ENCODE measurements at regions not wholly inside any gene's neighbourhood (a gene's known extent, or its start where the extent isn't known, plus 50 kb on each side); places are given as distances from the start of the nearest gene placed in this dataset.
"Not testable (repeated sequence)": the region's sequence is repeated elsewhere in the genome, so short reads cannot be mapped to it uniquely, and the experiment has no call there.

DNA sequence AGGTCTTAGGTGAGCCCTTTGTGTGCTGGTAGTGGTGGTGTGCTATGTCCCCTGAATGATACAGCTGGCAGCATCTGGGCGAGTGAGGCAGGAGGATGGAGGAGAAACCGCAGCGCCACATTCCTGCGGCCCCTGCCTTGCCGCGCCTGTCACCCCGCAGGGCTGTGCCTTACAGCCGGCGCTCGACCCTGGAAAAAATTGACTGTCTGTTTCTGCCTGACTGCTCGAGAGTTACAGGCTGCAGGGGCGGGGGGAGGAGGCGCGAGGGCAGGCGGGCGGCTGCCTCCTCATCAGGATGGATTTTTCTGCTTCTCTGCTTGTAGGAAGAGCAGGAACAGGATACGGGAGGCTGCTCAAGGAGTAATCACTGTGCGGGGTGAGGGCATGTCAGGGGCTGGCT lies 443.4 kb downstream of the MIAT start:
- H3K27me3 Mint-ChIP-seq = peaks cover 13 to 53% (median 40%) of the 10 kb centered on the region in 5 donors
- ATAC-seq (no peak), DNase-seq (no peak)
- H3K4me3 Mint-ChIP-seq = no peak overlapping the region
- POLR2A ChIA-PET = no interaction called here
- H3K9me3 Mint-ChIP-seq = peaks cover 0 to 2% (median 0%) of the 10 kb centered on the region in 9 donors
- H3K36me3 Mint-ChIP-seq = no peaks in the 10 kb centered on the region
- H3K4me1 Mint-ChIP-seq = peaks cover 0 to 12% (median 0%) of the 10 kb centered on the region in 4 donors
- no peak overlapping the region for H3K27ac Mint-ChIP-seq

DNA sequence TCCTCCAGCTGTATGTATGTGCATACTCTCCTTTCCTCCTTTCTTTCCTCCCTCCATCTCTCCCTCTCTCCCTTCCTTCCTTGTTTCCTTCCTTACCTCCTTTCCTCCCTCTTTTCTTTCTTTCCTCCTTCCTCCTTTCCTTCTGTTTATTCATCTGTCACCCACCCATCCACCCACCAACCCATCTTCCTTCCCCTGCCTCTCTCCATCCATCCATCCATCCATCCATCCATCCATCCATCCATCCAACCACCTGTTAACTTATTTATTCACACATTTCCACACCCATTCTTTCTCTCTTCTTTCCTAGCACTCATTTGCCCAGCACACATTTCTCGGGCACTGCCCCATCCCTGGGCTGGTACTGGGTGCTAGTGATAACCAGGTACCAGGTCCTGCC lies 443.9 kb downstream of the MIAT start:
- H3K4me3 Mint-ChIP-seq = no peak overlapping the region
- H3K36me3 Mint-ChIP-seq = no peaks in the 10 kb centered on the region
- ATAC-seq (no peak), DNase-seq (no peak)
- peaks cover 11 to 53% (median 40%) of the 10 kb centered on the region in 5 donors for H3K27me3 Mint-ChIP-seq
- H3K4me1 Mint-ChIP-seq = peaks cover 0 to 12% (median 0%) of the 10 kb centered on the region in 4 donors
- no peak overlapping the region for H3K27ac Mint-ChIP-seq
- POLR2A ChIA-PET = no interaction called here
- H3K9me3 Mint-ChIP-seq = peaks cover 0 to 2% (median 0%) of the 10 kb centered on the region in 9 donors

DNA sequence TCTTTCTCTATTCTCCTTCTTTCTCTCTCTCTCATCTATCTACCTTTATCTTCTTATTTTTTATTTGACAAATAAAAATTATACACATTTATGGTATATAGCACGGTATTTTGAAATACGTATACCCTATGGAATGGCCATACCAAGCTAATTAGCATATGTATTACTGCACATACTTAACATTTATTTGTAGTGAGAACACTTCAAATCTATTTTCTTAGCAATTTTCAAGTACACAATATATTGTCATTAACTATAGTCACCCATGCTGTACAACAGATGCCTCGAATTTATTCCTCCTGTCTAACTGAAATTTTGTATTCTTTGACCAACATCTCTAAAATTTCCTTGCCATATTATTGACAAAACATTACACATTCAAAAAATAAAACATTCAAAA lies 447.1 kb downstream of the MIAT start:
- Mint-ChIP-seq H3K4me3 (no peak overlapping the region), H3K4me1 (peaks cover 0 to 12% (median 0%) of the 10 kb centered on the region in 4 donors), H3K27ac (no peak overlapping the region), H3K27me3 (peaks cover 8 to 45% (median 37%) of the 10 kb centered on the region in 5 donors), H3K9me3 (peaks cover 0 to 7% (median 0%) of the 10 kb centered on the region in 9 donors), H3K36me3 (no peaks in the 10 kb centered on the region)
- ATAC-seq (no peak), DNase-seq (no peak)
- POLR2A ChIA-PET = no interaction called here

DNA sequence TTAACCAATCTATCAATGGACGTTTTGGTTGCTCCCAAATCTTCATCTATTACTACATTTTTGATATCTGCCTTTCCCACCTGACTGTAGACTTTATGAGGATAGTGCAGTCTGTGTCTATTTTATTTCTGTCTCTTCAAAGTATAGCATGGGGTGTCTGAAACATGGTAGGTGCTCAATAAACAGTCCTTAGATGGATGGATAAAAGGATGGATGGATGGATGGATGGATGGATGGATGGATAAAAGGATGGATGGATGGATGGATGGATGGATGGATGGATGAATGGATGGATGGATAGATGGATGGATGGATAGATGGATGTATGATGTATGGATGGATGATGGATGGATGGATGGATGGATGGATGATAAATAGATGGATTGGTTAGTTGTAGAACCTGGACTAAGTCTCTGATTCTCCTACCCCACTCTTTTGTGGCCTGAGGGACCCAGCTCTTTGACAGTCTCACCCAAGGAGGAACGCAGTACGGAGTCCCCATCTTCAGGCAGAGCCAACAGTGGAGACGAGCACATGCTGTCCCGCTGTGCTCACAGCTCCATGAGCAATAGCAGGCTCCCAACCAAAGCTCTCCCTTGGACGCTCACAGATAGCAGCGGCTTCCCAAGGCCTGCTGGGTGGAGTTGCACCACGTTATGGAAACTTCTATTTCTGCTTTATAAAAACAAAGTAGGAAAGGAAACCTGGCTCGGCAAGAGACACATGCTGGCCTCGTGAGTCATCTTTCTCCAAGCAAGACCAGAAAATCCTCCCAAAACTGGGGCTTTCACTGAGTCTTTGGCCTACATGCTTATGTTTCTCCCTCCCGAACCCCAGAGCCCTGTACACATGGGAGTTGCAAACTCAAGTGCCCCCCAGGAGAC lies 448.0 kb downstream of the MIAT start:
- H3K27me3 Mint-ChIP-seq = peaks cover 9 to 37% (median 31%) of the 10 kb centered on the region in 5 donors
- POLR2A ChIA-PET = no interaction called here
- H3K4me1 Mint-ChIP-seq = peaks cover 0 to 6% (median 0%) of the 10 kb centered on the region in 4 donors
- DNase-seq = no peak
- no peak overlapping the region for H3K27ac Mint-ChIP-seq
- H3K9me3 Mint-ChIP-seq = peaks cover 0 to 7% (median 0%) of the 10 kb centered on the region in 9 donors
- H3K36me3 Mint-ChIP-seq = no peaks in the 10 kb centered on the region
- no peak for ATAC-seq
- no peak overlapping the region for H3K4me3 Mint-ChIP-seq

DNA sequence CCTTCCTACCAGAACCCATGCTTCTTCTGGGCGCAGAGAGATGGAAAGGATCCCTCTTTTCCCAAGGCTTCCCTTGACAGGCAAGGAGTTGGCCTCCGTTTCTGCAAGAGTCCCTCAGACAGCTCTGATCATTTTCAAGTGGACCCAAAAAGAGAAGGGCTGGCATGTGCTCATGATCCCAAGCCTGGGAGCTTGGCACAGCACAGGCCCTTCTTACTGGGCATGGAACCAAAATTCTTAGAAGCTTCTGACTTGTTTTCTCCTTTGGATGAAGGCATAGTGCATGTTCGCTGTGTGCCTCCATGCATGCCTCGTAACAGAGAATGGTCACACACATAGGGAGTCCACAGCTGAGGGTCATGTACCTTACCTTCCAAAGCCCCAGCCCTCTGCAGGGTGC lies 449.6 kb downstream of the MIAT start:
- no peaks in the 10 kb centered on the region for H3K36me3 Mint-ChIP-seq
- no peak overlapping the region for H3K4me3 Mint-ChIP-seq
- H3K4me1 Mint-ChIP-seq = no peaks in the 10 kb centered on the region
- DNase-seq (no peak), ATAC-seq (no peak)
- H3K9me3 Mint-ChIP-seq = peaks cover 0 to 7% (median 0%) of the 10 kb centered on the region in 9 donors
- no peak overlapping the region for H3K27ac Mint-ChIP-seq
- POLR2A ChIA-PET = no interaction called here
- H3K27me3 Mint-ChIP-seq = peaks cover 6 to 28% (median 20%) of the 10 kb centered on the region in 5 donors

DNA sequence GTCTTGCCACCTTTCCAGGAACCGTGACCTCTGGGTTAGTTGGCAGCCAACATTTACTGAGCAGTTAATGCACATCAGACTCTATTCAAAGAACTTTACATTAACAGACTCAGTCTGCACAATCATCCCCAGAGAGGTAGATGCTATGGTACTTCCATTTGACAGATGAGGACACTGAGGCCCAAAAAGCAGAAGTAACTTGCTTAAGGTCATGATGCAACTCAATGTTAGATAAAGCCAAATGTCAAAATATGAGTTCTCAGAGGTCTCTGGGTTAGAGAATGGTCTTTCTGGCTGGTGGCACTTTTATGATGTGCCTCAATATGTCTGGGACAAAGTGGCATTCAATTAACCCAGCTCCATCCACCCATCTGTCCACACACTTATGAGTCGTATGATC lies 450.0 kb downstream of the MIAT start:
- H3K4me3 Mint-ChIP-seq = no peak overlapping the region
- ATAC-seq (no peak), DNase-seq (no peak)
- H3K27ac Mint-ChIP-seq = no peak overlapping the region
- POLR2A ChIA-PET = no interaction called here
- H3K4me1 Mint-ChIP-seq = no peaks in the 10 kb centered on the region
- peaks cover 0 to 9% (median 0%) of the 10 kb centered on the region in 9 donors for H3K9me3 Mint-ChIP-seq
- peaks cover 6 to 27% (median 18%) of the 10 kb centered on the region in 5 donors for H3K27me3 Mint-ChIP-seq
- H3K36me3 Mint-ChIP-seq = no peaks in the 10 kb centered on the region

DNA sequence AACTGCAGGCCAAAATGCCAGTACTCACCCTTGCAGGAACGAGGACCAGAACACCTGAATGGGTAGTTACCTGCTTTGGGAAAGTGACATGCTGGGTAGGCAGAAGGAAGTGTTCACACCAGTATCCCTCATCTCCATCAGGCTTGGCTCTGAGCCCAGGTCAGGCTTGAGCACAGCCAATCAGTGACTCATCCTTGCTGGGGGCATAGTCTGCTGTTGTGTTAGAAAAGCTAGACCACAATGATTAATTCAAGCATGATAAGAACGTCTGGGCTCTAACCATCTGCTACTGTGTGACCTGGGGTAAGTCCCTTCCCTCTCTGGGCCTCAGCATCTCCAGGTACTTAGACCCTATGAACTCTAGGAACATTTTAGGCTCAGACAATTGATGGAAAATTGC lies 450.4 kb downstream of the MIAT start:
- ATAC-seq (no peak), DNase-seq (no peak)
- Mint-ChIP-seq H3K27ac (no peak overlapping the region), H3K9me3 (peaks cover 0 to 9% (median 0%) of the 10 kb centered on the region in 9 donors), H3K4me3 (no peak overlapping the region), H3K4me1 (no peaks in the 10 kb centered on the region), H3K27me3 (peaks cover 6 to 27% (median 14%) of the 10 kb centered on the region in 5 donors), H3K36me3 (no peaks in the 10 kb centered on the region)
- POLR2A ChIA-PET = no interaction called here

DNA sequence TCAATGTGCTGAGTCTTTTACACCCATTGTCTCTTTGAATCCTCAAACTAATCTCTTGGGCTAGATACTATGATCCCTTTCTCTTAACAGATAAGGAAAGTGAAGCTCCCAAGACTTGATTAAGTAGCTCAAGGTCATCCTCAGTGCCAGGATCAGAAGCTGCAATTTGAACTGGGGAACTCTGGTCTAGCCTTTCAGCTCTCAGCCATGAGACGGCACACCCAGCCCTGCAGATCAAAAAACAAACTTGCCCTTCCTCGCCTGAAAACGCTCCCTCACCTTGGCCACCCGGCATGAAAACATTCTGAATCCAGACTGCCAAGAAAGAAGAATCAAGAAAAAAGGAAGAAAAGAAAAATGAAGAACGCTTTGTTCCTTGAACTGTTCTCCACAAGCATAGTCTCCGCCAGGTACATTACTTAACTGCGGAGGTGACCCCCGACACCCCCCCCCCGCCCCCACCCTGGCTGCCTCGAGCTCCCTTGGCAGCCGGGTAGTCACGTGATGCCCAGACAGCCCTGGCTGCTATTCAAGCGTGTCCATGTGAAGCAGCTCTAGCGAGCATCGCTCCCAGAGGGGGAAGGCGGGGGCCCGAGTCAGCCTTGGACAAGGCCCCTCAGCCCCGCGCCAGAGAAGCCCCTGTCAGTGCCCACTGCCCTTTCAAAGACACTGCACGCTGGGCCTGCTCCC lies 451.2 kb downstream of the MIAT start:
- no peak for ATAC-seq
- Mint-ChIP-seq H3K4me3 (no peak overlapping the region), H3K27ac (no peak overlapping the region), H3K9me3 (peaks cover 0 to 11% (median 0%) of the 10 kb centered on the region in 9 donors), H3K36me3 (no peaks in the 10 kb centered on the region), H3K27me3 (peaks cover 9 to 32% (median 17%) of the 10 kb centered on the region in 5 donors), H3K4me1 (no peaks in the 10 kb centered on the region)
- no peak for DNase-seq
- POLR2A ChIA-PET = no interaction called here

DNA sequence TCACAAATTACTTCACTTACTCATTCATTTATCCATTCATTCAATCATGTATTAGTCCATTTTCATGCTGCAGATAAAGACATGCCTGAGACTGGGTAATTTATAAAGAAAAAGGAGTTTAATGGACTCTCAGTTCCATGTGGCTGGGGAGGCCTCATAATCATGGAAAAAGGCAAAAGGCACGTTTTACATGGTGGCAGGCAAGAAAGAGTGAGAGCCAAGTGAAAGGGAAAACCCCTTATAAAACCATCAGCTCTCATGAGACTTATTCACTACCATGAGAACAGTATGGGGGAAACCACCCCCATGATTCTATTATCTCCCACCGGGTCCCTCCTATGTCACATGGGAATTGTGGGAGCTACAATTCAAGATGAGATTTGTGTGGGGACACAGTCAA lies 452.0 kb downstream of the MIAT start:
- Mint-ChIP-seq H3K9me3 (peaks cover 0 to 11% (median 0%) of the 10 kb centered on the region in 9 donors), H3K27me3 (peaks cover 9 to 33% (median 18%) of the 10 kb centered on the region in 5 donors)
- POLR2A ChIA-PET, H3K36me3 Mint-ChIP-seq, DNase-seq, H3K4me3 Mint-ChIP-seq, H3K4me1 Mint-ChIP-seq, ATAC-seq, H3K27ac Mint-ChIP-seq: not testable (repeated sequence)

DNA sequence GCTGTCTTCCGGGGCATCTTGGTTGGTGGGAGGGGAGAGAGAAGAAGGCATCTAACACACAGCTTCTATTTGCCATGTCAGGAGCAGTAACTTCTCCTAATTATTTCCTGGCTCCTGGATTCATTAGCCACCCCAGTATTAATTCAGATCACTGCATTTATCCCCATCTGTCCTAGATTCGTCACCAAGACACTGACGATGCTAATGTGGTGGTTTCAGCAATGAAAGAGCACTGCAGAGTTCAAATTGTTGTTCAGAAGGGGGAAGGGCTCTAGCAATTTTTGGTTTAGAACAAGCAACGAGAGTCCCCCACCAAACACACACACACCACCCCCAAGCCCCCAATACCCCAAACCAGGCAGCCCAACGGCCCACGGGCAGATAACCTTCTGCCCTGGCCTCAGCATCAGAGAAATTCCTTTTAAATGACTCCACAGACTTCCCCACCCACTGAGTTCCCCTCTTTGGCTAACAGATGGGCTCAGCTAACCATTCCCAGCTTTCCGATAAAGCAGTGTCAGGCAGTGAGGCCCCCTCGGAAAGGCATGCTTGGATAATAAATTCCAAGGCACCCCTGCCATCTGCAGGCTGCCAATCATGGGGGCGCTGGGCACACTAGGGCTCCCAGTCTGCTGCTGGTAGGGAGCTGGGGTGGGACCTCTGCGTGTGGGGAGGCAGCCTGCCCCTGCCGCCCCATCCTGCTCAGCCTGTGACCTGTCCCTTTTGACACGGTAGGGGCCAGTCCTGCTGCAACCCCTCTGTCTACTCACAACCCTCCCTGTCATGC lies 453.5 kb downstream of the MIAT start:
- ATAC-seq = no peak
- no peak overlapping the region for H3K27ac Mint-ChIP-seq
- POLR2A ChIA-PET = no interaction called here
- H3K36me3 Mint-ChIP-seq = no peaks in the 10 kb centered on the region
- H3K4me1 Mint-ChIP-seq = no peaks in the 10 kb centered on the region
- H3K4me3 Mint-ChIP-seq = no peak overlapping the region
- H3K9me3 Mint-ChIP-seq = peaks cover 0 to 9% (median 0%) of the 10 kb centered on the region in 9 donors
- peaks cover 7 to 32% (median 14%) of the 10 kb centered on the region in 5 donors for H3K27me3 Mint-ChIP-seq
- no peak for DNase-seq

DNA sequence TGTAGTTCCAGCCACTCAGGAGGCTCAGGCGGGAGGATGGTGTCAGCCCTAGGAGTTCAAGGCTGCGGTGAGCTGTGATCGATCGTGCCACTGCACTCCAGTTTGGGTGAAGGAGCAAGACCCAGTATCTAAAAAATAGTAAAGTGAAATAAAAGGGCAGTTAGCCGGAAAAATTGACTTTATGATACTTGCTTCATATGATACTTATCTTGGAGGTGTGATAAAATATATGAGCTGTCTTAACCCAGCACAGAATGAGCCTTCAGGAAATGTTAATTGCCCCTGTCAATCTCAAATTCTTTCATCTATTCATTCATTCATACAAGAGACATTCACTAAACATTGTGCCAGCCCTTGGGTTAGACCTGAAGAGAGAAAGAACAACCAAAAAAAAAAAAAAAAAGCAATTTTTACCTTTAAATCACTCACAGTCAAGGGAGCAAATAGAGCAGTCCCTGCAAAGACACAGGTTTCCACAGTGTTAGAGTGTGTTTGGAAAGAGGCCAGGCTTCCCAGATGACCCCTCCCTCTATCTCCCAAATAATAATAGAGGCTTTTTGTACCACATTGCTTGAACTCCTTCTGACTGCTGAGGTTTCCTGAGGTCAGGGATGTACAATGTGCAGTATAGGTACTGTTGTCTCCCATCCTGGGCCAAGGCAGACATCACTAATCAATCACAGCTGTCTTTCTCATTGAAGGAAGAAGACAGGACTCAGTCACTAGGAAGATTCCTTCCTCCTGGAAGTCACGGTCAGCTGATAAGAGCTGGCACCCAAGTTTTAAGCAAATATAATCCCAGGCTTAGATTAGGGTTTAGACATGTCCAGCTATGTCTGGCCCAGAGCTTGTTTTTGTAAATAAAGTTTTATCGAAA lies 454.6 kb downstream of the MIAT start:
- H3K4me1 Mint-ChIP-seq = no peaks in the 10 kb centered on the region
- no peak overlapping the region for H3K4me3 Mint-ChIP-seq
- H3K9me3 Mint-ChIP-seq = peaks cover 0 to 9% (median 3%) of the 10 kb centered on the region in 9 donors
- no peak overlapping the region for H3K27ac Mint-ChIP-seq
- H3K27me3 Mint-ChIP-seq = peaks cover 7 to 40% (median 14%) of the 10 kb centered on the region in 5 donors
- POLR2A ChIA-PET = no interaction called here
- ATAC-seq = no peak
- no peaks in the 10 kb centered on the region for H3K36me3 Mint-ChIP-seq
- no peak for DNase-seq

DNA sequence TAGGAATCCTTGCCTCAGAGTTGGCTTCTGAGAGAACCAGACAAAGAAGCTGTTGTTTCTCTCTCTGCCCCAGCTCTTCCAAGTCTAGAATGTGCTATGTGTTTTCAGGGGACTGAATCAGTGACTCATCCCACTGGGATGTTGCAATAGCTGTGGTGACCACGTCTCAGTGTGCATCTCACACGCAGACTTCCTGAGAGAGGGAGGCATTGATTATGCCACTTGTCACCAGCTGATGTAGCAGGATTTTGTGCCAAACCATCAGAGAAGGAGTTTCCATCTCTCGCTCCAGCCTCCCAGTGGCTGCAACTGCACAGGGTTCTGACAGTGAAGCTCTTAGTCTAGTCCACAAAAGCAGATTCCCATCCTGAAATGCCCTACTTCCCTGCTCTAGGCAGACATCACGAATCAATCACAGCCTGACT lies 455.8 kb downstream of the MIAT start:
- H3K36me3 Mint-ChIP-seq = no peaks in the 10 kb centered on the region
- peaks cover 7 to 42% (median 14%) of the 10 kb centered on the region in 5 donors for H3K27me3 Mint-ChIP-seq
- no peak for ATAC-seq
- POLR2A ChIA-PET = no interaction called here
- H3K4me3 Mint-ChIP-seq = no peak overlapping the region
- DNase-seq = no peak
- peaks cover 0 to 9% (median 3%) of the 10 kb centered on the region in 9 donors for H3K9me3 Mint-ChIP-seq
- no peaks in the 10 kb centered on the region for H3K4me1 Mint-ChIP-seq
- no peak overlapping the region for H3K27ac Mint-ChIP-seq

Measured in naive thymus-derived CD8-positive, alpha-beta T cell (primary cell).